IPS-15b (cell line): ENCODE measurements at regions not wholly inside any gene's neighbourhood (a gene's known extent, or its start where the extent isn't known, plus 50 kb on each side); places are given as distances from the start of the nearest gene placed in this dataset.

Experiments
- H3K27me3 ChIP-seq: one replicate; pipeline ENCODE4 v1.6.1; 2013; ENCODE audit warnings: low read length; ENCODE audit not compliant: control insufficient read depth, insufficient read depth
- H3K36me3 ChIP-seq: one replicate; pipeline ENCODE4 v1.6.1; 2013; ENCODE audit warnings: low read length; ENCODE audit not compliant: control insufficient read depth, insufficient read depth
- H3K4me1 ChIP-seq: one replicate; pipeline ENCODE4 v1.6.1; 2013; ENCODE audit warnings: mild to moderate bottlenecking, low read length; ENCODE audit not compliant: control insufficient read depth, insufficient read depth
- H3K4me3 ChIP-seq: one replicate; pipeline ENCODE4 v1.5.1; 2013; ENCODE audit warnings: low read depth, low read length
- H3K9ac ChIP-seq: one replicate; pipeline ENCODE4 v1.6.1; 2013; ENCODE audit warnings: low read depth, mild to moderate bottlenecking, low read length
- H3K9me3 ChIP-seq: one replicate; pipeline ENCODE4 v1.6.1; 2013; ENCODE audit warnings: mild to moderate bottlenecking, low read length; ENCODE audit not compliant: control insufficient read depth, insufficient read depth

GRCh38 chr7:68472688-68473087 is 1125.6 kb upstream of the AUTS2 start:
- Histone ChIP-seq H3K36me3 (no peaks in the 10 kb centered on the region), H3K9me3 (no peaks in the 10 kb centered on the region), H3K9ac (no peak overlapping the region), H3K27me3 (no peaks in the 10 kb centered on the region), H3K4me1 (no peaks in the 10 kb centered on the region), H3K4me3 (no peak overlapping the region)

- Histone ChIP-seq H3K9ac (no peak overlapping the region), H3K4me3 (no peak overlapping the region), H3K27me3 (no peaks in the 10 kb centered on the region), H3K4me1 (no peaks in the 10 kb centered on the region), H3K36me3 (no peaks in the 10 kb centered on the region), H3K9me3 (no peaks in the 10 kb centered on the region)
Observed at GRCh38 chr7:68474661-68475216, 1123.5 kb upstream of the AUTS2 start.

GRCh38 chr7:68476966-68477365 is 1121.3 kb upstream of the AUTS2 start:
- no peak overlapping the region for H3K9ac ChIP-seq
- no peaks in the 10 kb centered on the region for H3K4me1 ChIP-seq
- no peak overlapping the region for H3K4me3 ChIP-seq
- no peaks in the 10 kb centered on the region for H3K9me3 ChIP-seq
- H3K36me3 ChIP-seq, result no peaks in the 10 kb centered on the region
- H3K27me3 ChIP-seq, result no peaks in the 10 kb centered on the region

GRCh38 chr7:68478326-68478725 is 1119.9 kb upstream of the AUTS2 start:
- no peaks in the 10 kb centered on the region for H3K9me3 ChIP-seq
- H3K4me3 ChIP-seq, result no peak overlapping the region
- H3K9ac ChIP-seq, result no peak overlapping the region
- H3K4me1 ChIP-seq, result no peaks in the 10 kb centered on the region
- no peaks in the 10 kb centered on the region for H3K27me3 ChIP-seq
- H3K36me3 ChIP-seq, result no peaks in the 10 kb centered on the region

- Histone ChIP-seq H3K9ac (no peak overlapping the region), H3K36me3 (no peaks in the 10 kb centered on the region), H3K9me3 (no peaks in the 10 kb centered on the region), H3K4me1 (no peaks in the 10 kb centered on the region), H3K4me3 (no peak overlapping the region), H3K27me3 (no peaks in the 10 kb centered on the region)
Observed at GRCh38 chr7:68482800-68483199, 1115.5 kb upstream of the AUTS2 start.

- H3K4me3 ChIP-seq, result no peak overlapping the region
- H3K4me1 ChIP-seq, result no peaks in the 10 kb centered on the region
- no peaks in the 10 kb centered on the region for H3K27me3 ChIP-seq
Observed at GRCh38 chr7:68484731-68485130, 1113.5 kb upstream of the AUTS2 start.

GRCh38 chr7:68485253-68485917 is 1112.9 kb upstream of the AUTS2 start:
- H3K27me3 ChIP-seq, result no peaks in the 10 kb centered on the region
- H3K9ac ChIP-seq, result no peak overlapping the region
- H3K4me3 ChIP-seq, result no peak overlapping the region
- H3K4me1 ChIP-seq, result no peaks in the 10 kb centered on the region
- no peaks in the 10 kb centered on the region for H3K36me3 ChIP-seq
- no peaks in the 10 kb centered on the region for H3K9me3 ChIP-seq

More at GRCh38 chr7:68484731-68485130, 1113.5 kb upstream of the AUTS2 start:
- no peaks in the 10 kb centered on the region for H3K9me3 ChIP-seq
- H3K36me3 ChIP-seq, result no peaks in the 10 kb centered on the region
- no peak overlapping the region for H3K9ac ChIP-seq

- Histone ChIP-seq H3K9me3 (no peaks in the 10 kb centered on the region), H3K4me1 (no peaks in the 10 kb centered on the region), H3K4me3 (no peak overlapping the region), H3K27me3 (no peaks in the 10 kb centered on the region), H3K36me3 (no peaks in the 10 kb centered on the region), H3K9ac (no peak overlapping the region)
Observed at GRCh38 chr7:68488341-68489060, 1109.8 kb upstream of the AUTS2 start.

- no peaks in the 10 kb centered on the region for H3K4me1 ChIP-seq
- H3K27me3 ChIP-seq, result no peaks in the 10 kb centered on the region
- H3K36me3 ChIP-seq, result no peaks in the 10 kb centered on the region
- H3K4me3 ChIP-seq, result no peak overlapping the region
- no peaks in the 10 kb centered on the region for H3K9me3 ChIP-seq
- no peak overlapping the region for H3K9ac ChIP-seq
Observed at GRCh38 chr7:68491523-68492358, 1106.5 kb upstream of the AUTS2 start.

- H3K27me3 ChIP-seq, result no peaks in the 10 kb centered on the region
- H3K9me3 ChIP-seq, result no peaks in the 10 kb centered on the region
- no peaks in the 10 kb centered on the region for H3K36me3 ChIP-seq
- no peaks in the 10 kb centered on the region for H3K4me1 ChIP-seq
- no peak overlapping the region for H3K4me3 ChIP-seq
- H3K9ac ChIP-seq, result no peak overlapping the region
Observed at GRCh38 chr7:68492359-68492690, 1106.0 kb upstream of the AUTS2 start.

GRCh38 chr7:68503400-68503799 is 1094.9 kb upstream of the AUTS2 start:
- no peaks in the 10 kb centered on the region for H3K27me3 ChIP-seq
- H3K9me3 ChIP-seq, result no peaks in the 10 kb centered on the region
- H3K36me3 ChIP-seq, result no peaks in the 10 kb centered on the region
- no peak overlapping the region for H3K4me3 ChIP-seq
- H3K9ac ChIP-seq, result no peak overlapping the region
- H3K4me1 ChIP-seq, result no peaks in the 10 kb centered on the region
